ENCODE measurements at regions not wholly inside any gene's neighbourhood (a gene's known extent, or its start where the extent isn't known, plus 50 kb on each side); places are given as distances from the start of the nearest gene placed in this dataset.

- Mint-ChIP-seq H3K27me3 (ENCODE audit: insufficient read depth, unreplicated experiment) (no peaks in the 10 kb centered on the region), H3K9me3 (ENCODE audit: unreplicated experiment) (no peaks in the 10 kb centered on the region), H3K4me3 (ENCODE audit: unreplicated experiment) (no peak overlapping the region), H3K36me3 (ENCODE audit: insufficient read depth, unreplicated experiment) (no peaks in the 10 kb centered on the region), H3K27ac (ENCODE audit: unreplicated experiment) (no peak overlapping the region), H3K4me1 (ENCODE audit: low read depth, unreplicated experiment) (no peaks in the 10 kb centered on the region)
- POLR2A ChIA-PET, result no interaction called here
- TF ChIP-seq, protein P1, sequence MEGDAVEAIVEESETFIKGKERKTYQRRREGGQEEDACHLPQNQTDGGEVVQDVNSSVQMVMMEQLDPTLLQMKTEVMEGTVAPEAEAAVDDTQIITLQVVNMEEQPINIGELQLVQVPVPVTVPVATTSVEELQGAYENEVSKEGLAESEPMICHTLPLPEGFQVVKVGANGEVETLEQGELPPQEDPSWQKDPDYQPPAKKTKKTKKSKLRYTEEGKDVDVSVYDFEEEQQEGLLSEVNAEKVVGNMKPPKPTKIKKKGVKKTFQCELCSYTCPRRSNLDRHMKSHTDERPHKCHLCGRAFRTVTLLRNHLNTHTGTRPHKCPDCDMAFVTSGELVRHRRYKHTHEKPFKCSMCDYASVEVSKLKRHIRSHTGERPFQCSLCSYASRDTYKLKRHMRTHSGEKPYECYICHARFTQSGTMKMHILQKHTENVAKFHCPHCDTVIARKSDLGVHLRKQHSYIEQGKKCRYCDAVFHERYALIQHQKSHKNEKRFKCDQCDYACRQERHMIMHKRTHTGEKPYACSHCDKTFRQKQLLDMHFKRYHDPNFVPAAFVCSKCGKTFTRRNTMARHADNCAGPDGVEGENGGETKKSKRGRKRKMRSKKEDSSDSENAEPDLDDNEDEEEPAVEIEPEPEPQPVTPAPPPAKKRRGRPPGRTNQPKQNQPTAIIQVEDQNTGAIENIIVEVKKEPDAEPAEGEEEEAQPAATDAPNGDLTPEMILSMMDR (IDR thresholded peaks at IDR 0.05; ENCODE audit: insufficient read depth in 1 of 2, low read depth in 1 of 2, low read length in 1 of 2, severe bottlenecking in 1 of 2, unreplicated experiment in 1 of 2), result no peak
- H3K4me1 ChIP-seq, result no peaks in the 10 kb centered on the region
- no peak overlapping the region for H3K4me3 ChIP-seq (ENCODE audit: low read depth, low read length)
- H3K36me3 ChIP-seq (ENCODE audit: control insufficient read depth, insufficient read depth, low read length), result no peaks in the 10 kb centered on the region
- CTCF ChIA-PET, result no interaction called here
- H3K9me3 ChIP-seq, result no peaks in the 10 kb centered on the region
- H3K27me3 ChIP-seq (replicated peaks; ENCODE audit: control insufficient read depth, insufficient read depth, low read length), result no peaks in the 10 kb centered on the region
- DNase-seq, result no peak
- intact Hi-C loops (cut with micrococcal nuclease; ENCODE audit: unreplicated experiment), result loop anchor here (5.0 kb wide), 1 partner anchor 130 kb away; no protein-coding TSS in a partner anchor
- no TSS peak for BruUV-seq (replicated peaks)
These were observed 191.7 kb upstream of the TCF21 start for GRCh38 chr6:133697185-133697584.

GRCh38 chr6:133697666-133698065 lies 191.2 kb upstream of the TCF21 start:
- TF ChIP-seq, protein P1 (IDR thresholded peaks at IDR 0.05; ENCODE audit: insufficient read depth in 1 of 2, low read depth in 1 of 2, low read length in 1 of 2, severe bottlenecking in 1 of 2, unreplicated experiment in 1 of 2), result no peak
- POLR2A ChIA-PET, result no interaction called here
- Histone ChIP-seq H3K4me3 (ENCODE audit: low read depth, low read length) (no peak overlapping the region), H3K9me3 (no peaks in the 10 kb centered on the region), H3K36me3 (ENCODE audit: control insufficient read depth, insufficient read depth, low read length) (no peaks in the 10 kb centered on the region), H3K27me3 (replicated peaks; ENCODE audit: control insufficient read depth, insufficient read depth, low read length) (no peaks in the 10 kb centered on the region), H3K4me1 (no peaks in the 10 kb centered on the region)
- CTCF ChIA-PET, result no interaction called here
- intact Hi-C loops (cut with micrococcal nuclease; ENCODE audit: unreplicated experiment), result loop anchor here (5.0 kb wide), 1 partner anchor 130 kb away; no protein-coding TSS in a partner anchor
- BruUV-seq (replicated peaks), result no TSS peak
- H3K4me3 Mint-ChIP-seq (ENCODE audit: unreplicated experiment), result no peak overlapping the region
- H3K27ac Mint-ChIP-seq (ENCODE audit: unreplicated experiment), result no peak overlapping the region
- no peaks in the 10 kb centered on the region for H3K4me1 Mint-ChIP-seq (ENCODE audit: low read depth, unreplicated experiment)
- H3K9me3 Mint-ChIP-seq (ENCODE audit: unreplicated experiment), result no peaks in the 10 kb centered on the region
- no peaks in the 10 kb centered on the region for H3K27me3 Mint-ChIP-seq (ENCODE audit: insufficient read depth, unreplicated experiment)
- DNase-seq, result no peak
- no peaks in the 10 kb centered on the region for H3K36me3 Mint-ChIP-seq (ENCODE audit: insufficient read depth, unreplicated experiment)

GRCh38 chr6:133698272-133698671 lies 190.6 kb upstream of the TCF21 start:
- H3K4me1 ChIP-seq, result no peaks in the 10 kb centered on the region
- intact Hi-C loops (cut with micrococcal nuclease; ENCODE audit: unreplicated experiment), result loop anchor here (5.0 kb wide), 1 partner anchor 131 kb away; no protein-coding TSS in a partner anchor
- H3K36me3 ChIP-seq (ENCODE audit: control insufficient read depth, insufficient read depth, low read length), result no peaks in the 10 kb centered on the region
- TF ChIP-seq, protein P1 (IDR thresholded peaks at IDR 0.05; ENCODE audit: insufficient read depth in 1 of 2, low read depth in 1 of 2, low read length in 1 of 2, severe bottlenecking in 1 of 2, unreplicated experiment in 1 of 2), result no peak
- H3K4me3 ChIP-seq (ENCODE audit: low read depth, low read length), result no peak overlapping the region
- Mint-ChIP-seq H3K27ac (ENCODE audit: unreplicated experiment) (no peak overlapping the region), H3K36me3 (ENCODE audit: insufficient read depth, unreplicated experiment) (no peaks in the 10 kb centered on the region), H3K4me1 (ENCODE audit: low read depth, unreplicated experiment) (no peaks in the 10 kb centered on the region), H3K27me3 (ENCODE audit: insufficient read depth, unreplicated experiment) (no peaks in the 10 kb centered on the region), H3K4me3 (ENCODE audit: unreplicated experiment) (no peak overlapping the region), H3K9me3 (ENCODE audit: unreplicated experiment) (no peaks in the 10 kb centered on the region)
- BruUV-seq (replicated peaks), result no TSS peak
- ChIA-PET POLR2A (no interaction called here), CTCF (no interaction called here)
- H3K27me3 ChIP-seq (replicated peaks; ENCODE audit: control insufficient read depth, insufficient read depth, low read length), result no peaks in the 10 kb centered on the region
- H3K9me3 ChIP-seq, result no peaks in the 10 kb centered on the region
- no peak for DNase-seq

All from Caco-2 (cell line).